Activated naive CD8-positive, alpha-beta T cell treated with anti-CD3 and anti-CD28 coated beads, Interleukin-2, amount 50 U/mL, for 24 hours (primary cell): ENCODE measurements at regions not wholly inside any gene's neighbourhood (a gene's known extent, or its start where the extent isn't known, plus 50 kb on each side); places are given as distances from the start of the nearest gene placed in this dataset.

Experiments used
- ATAC-seq: fragments of 150-1000 bp; cut with Tn5 transposase; one replicate; pipeline ENCODE4 v1.10.0; 2021
- DNase-seq: peaks from one replicate; pipeline ENCODE4 v3.0.0; 2021
- H3K27ac Mint-ChIP-seq: one replicate; pipeline ENCODE4 v1.8.0; 2021; ENCODE audit warnings: mild to moderate bottlenecking, mixed read lengths
- H3K27me3 Mint-ChIP-seq: one replicate; pipeline ENCODE4 v1.8.0; 2021; ENCODE audit warnings: mixed read lengths
- H3K36me3 Mint-ChIP-seq: one replicate; pipeline ENCODE4 v1.8.0; 2021; ENCODE audit warnings: low read depth, mixed read lengths
- H3K4me1 Mint-ChIP-seq: one replicate; pipeline ENCODE4 v1.8.0; 2021; ENCODE audit warnings: mixed read lengths
- H3K4me3 Mint-ChIP-seq: one replicate; pipeline ENCODE4 v1.8.0; 2021; ENCODE audit warnings: mild to moderate bottlenecking, moderate library complexity, mixed read lengths
- H3K9me3 Mint-ChIP-seq: one replicate; pipeline ENCODE4 v1.8.0; 2021; ENCODE audit warnings: mixed read lengths

DNA sequence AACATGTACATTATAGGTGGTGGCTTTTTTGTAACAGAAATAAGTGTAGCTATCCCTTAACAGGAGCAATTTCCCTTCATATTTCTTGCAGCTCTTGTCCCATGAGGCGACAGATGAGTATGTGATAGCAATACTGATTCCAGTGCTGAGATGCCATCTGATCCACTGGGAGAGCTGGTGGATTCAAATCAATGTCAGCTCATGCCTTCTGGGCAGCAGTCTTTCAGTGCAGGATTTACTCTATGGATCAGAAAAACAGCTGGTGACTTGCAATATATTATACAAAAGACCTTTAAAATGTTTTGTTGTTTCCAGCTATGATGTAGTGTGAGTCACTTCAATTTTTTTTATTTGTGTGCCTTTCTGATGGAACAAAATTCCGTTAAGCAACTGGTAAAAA lies 259.9 kb upstream of the SASH1 start:
- DNase-seq = no peak
- no peak for ATAC-seq

DNA sequence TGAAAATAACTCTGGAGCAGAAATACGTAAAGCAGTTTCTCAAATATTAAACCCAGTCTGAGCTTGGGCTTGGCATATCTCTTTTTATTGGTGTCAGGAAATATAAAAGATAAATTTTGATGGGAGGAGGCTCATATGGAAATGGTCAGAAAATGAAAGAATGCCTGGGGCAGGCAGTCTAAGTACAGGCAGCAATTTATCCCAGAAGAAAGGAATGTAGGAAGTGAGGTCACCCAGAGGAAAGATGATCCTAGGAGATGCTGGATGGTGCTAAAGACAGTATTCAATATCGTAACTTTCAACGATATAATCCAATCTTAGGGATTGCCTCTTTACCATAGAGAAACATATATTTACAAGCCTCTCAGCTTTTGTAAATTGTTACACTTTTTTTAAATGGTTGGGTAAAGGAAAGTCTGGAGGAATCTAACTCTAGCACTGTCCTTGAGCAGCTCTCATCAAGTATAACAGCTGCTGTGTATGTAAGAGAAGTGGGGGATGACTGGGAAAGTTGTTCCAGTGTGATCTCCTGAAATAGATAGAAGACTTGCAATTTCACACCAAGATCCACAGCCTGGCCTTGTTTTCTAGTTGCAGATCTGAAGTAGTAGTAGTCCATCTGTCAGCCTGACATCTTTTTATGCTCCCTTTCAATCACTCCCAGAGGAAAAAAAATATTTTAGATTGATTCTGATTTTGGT lies 256.9 kb upstream of the SASH1 start:
- no peaks in the 10 kb centered on the region for H3K36me3 Mint-ChIP-seq
- no peaks in the 10 kb centered on the region for H3K27me3 Mint-ChIP-seq
- no peaks in the 10 kb centered on the region for H3K4me1 Mint-ChIP-seq
- H3K27ac Mint-ChIP-seq = no peak overlapping the region
- DNase-seq (no peak), ATAC-seq (no peak)
- peaks cover 10% of the 10 kb centered on the region for H3K9me3 Mint-ChIP-seq
- no peak overlapping the region for H3K4me3 Mint-ChIP-seq

More for the DNA sequence above, 259.9 kb upstream of the SASH1 start:
- Mint-ChIP-seq H3K4me1 (no peaks in the 10 kb centered on the region), H3K36me3 (no peaks in the 10 kb centered on the region), H3K27me3 (peaks cover 3% of the 10 kb centered on the region), H3K9me3 (no peaks in the 10 kb centered on the region), H3K27ac (no peak overlapping the region), H3K4me3 (no peak overlapping the region)

DNA sequence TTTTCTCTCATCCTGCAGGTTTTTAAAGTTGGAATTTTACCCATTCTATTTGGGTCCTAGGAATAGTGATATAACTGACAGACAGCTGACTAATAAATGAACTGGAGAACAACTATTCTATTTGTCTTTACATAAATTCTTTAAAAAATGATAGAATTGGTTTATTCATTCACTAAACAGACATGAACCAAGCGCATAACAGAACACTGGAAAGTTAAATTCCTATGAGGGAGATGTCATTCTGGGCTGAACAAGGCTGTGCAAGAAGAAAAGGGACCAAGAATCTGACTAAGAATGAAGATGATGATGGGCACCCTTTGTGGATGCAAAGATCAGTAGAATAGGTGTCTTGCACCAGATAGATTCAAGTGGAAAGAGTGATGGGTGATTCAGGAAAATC lies 256.3 kb upstream of the SASH1 start:
- peaks cover 16% of the 10 kb centered on the region for H3K9me3 Mint-ChIP-seq
- H3K4me3 Mint-ChIP-seq = no peak overlapping the region
- no peaks in the 10 kb centered on the region for H3K36me3 Mint-ChIP-seq
- no peaks in the 10 kb centered on the region for H3K27me3 Mint-ChIP-seq
- H3K4me1 Mint-ChIP-seq = no peaks in the 10 kb centered on the region
- no peak for ATAC-seq
- no peak for DNase-seq
- no peak overlapping the region for H3K27ac Mint-ChIP-seq

DNA sequence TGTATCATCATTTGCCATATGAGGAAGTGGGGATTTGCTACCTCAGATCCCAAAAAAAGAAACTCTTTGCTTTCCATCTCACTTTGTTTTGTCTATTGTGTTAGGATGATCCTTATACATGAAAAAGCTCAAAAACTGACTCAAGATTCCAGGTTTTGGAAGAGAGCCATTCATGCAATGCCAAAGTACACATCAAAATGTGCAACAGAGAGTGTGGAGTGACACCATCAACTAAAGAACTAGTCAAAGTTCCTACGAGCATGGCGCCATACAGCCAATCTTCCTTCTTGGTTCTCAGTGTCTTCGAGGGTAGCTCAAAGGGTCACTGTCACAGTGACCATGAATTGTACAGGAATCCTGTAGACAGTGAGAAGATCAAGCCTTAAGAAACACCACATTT lies 255.8 kb upstream of the SASH1 start:
- ATAC-seq (no peak), DNase-seq (no peak)
- Mint-ChIP-seq H3K27me3 (no peaks in the 10 kb centered on the region), H3K9me3 (peaks cover 19% of the 10 kb centered on the region), H3K4me1 (no peaks in the 10 kb centered on the region), H3K27ac (no peak overlapping the region), H3K36me3 (no peaks in the 10 kb centered on the region), H3K4me3 (no peak overlapping the region)

DNA sequence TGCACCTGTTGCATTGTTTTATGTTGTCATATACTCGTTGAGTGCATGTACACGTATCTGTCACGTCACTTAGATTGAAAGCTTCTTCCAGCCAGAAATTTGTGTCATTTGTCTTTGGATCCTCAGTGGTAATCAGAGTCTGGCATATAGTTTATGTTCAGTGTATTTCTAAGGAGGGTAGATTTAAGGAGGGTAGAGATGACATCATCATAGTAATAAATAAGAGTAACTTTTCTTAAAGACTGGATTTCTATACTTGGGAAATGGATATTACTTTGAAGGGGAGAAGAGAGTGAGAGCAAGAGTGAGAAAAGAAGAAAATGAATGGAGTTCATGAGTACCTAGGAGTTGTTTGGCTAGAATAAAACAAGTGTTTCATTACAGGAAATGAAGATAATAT lies 255.0 kb upstream of the SASH1 start:
- peaks cover 26% of the 10 kb centered on the region for H3K9me3 Mint-ChIP-seq
- H3K4me3 Mint-ChIP-seq = no peak overlapping the region
- H3K27me3 Mint-ChIP-seq = no peaks in the 10 kb centered on the region
- no peaks in the 10 kb centered on the region for H3K4me1 Mint-ChIP-seq
- DNase-seq = no peak
- no peaks in the 10 kb centered on the region for H3K36me3 Mint-ChIP-seq
- no peak overlapping the region for H3K27ac Mint-ChIP-seq
- no peak for ATAC-seq

DNA sequence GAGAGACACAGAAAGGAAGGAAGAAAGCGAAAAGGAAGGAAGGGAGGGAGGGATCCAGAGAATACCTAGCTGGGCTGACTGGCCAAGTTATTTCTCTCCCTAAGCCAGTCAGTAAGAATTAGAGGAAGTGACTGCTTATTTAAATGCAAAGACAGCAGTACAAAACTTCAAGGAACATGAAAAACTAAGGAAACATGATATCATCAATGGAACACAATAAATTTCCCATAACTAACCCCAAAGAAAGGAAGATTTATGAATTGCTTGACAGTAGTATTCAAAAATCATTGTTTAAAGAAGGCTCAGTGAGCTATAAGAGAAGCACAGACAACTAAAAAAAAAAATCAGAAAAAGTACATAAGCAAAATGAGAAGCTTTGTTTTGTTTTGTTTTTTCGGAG lies 252.3 kb upstream of the SASH1 start:
- Mint-ChIP-seq H3K4me3 (no peak overlapping the region), H3K27ac (no peak overlapping the region), H3K4me1 (no peaks in the 10 kb centered on the region), H3K9me3 (peaks cover 30% of the 10 kb centered on the region), H3K36me3 (peaks cover 2% of the 10 kb centered on the region), H3K27me3 (no peaks in the 10 kb centered on the region)
- DNase-seq (no peak), ATAC-seq (no peak)

DNA sequence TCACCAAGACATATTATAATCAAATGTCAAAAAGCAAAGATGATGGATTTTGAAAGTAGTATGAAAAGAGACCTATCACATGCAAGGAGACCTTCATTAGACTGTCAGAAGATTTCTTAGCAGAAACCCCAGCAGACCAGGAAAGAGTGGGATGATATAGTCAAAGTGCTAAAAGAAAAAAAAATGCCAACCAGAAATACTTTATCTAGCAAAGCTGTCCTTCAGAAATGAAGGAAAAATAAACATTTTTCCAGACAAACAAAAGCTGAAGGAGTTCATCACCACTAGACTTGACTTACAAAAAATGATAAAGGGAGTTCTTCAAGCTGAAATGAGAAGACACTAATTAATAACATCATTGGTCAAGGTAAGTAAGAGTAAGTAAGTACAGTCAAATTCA lies 251.2 kb upstream of the SASH1 start:
- Mint-ChIP-seq H3K4me3 (no peak overlapping the region), H3K9me3 (peaks cover 30% of the 10 kb centered on the region), H3K27me3 (no peaks in the 10 kb centered on the region), H3K27ac (no peak overlapping the region), H3K4me1 (no peaks in the 10 kb centered on the region), H3K36me3 (peaks cover 2% of the 10 kb centered on the region)
- DNase-seq (no peak), ATAC-seq (no peak)

DNA sequence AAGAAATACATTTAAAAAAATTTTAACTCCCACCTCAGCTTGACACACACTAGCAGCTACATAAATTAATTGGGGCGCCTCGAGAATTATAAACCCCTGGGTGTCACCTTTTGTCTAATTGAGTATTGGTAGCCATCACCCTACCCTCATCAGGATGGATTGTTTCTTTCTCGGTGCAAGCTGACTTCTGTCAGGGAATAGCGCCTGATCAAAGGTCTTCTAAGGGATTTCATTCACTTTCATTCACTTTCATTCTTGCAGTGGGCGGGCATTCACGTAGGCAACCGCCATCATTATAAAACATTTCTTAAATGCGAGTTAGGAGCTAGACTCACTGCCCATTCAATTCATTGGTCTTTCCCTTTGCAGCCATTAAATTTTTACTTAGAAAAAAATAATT lies 239.2 kb upstream of the SASH1 start:
- H3K4me1 Mint-ChIP-seq = no peaks in the 10 kb centered on the region
- no peaks in the 10 kb centered on the region for H3K36me3 Mint-ChIP-seq
- no peak overlapping the region for H3K27ac Mint-ChIP-seq
- no peak overlapping the region for H3K4me3 Mint-ChIP-seq
- no peaks in the 10 kb centered on the region for H3K9me3 Mint-ChIP-seq
- H3K27me3 Mint-ChIP-seq = peaks cover 2% of the 10 kb centered on the region
- ATAC-seq (no peak), DNase-seq (no peak)

DNA sequence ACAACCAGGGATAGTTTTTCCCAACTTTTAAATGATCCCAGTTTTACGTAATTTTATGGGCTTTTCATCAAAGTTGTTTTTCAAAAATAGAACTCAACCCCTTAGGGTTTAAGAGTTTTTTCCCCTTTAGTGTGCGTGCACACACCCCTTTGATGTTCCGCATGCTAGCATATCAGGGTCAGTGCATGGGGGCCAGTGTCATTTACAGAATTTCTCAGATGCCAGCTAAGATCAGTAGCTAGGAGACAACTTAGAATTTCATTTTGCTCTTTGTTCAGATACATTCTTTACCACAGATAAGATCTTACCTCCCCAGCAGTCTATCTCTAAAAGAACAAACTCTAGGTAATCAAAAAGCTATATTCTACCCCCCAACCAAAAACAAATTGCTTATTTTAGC lies 238.5 kb upstream of the SASH1 start:
- Mint-ChIP-seq H3K4me1 (no peaks in the 10 kb centered on the region), H3K27me3 (peaks cover 2% of the 10 kb centered on the region), H3K36me3 (no peaks in the 10 kb centered on the region), H3K27ac (no peak overlapping the region), H3K9me3 (no peaks in the 10 kb centered on the region), H3K4me3 (no peak overlapping the region)
- no peak for DNase-seq
- no peak for ATAC-seq

DNA sequence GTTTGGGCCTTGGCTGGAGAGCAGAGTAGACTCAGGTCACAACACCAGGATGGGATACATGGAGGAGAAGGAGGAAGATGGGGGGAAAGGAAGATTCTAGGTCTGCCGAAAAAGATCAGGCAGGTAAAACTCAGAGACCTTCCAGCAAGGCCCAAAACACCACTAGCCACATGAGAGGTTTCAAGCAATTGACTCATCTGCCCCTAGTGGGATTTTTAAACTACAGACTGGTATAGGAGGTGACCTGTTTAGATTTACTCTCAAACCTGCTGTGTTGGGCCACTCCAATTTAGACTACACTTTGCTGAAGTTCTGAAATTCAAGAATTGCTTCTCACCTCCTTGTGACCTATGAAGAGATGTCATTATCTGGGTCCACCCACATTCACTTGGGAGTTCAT lies 236.9 kb upstream of the SASH1 start:
- H3K4me3 Mint-ChIP-seq = no peak overlapping the region
- no peak overlapping the region for H3K27ac Mint-ChIP-seq
- no peaks in the 10 kb centered on the region for H3K9me3 Mint-ChIP-seq
- H3K27me3 Mint-ChIP-seq = peaks cover 2% of the 10 kb centered on the region
- H3K4me1 Mint-ChIP-seq = no peaks in the 10 kb centered on the region
- no peaks in the 10 kb centered on the region for H3K36me3 Mint-ChIP-seq
- DNase-seq (no peak), ATAC-seq (no peak)

DNA sequence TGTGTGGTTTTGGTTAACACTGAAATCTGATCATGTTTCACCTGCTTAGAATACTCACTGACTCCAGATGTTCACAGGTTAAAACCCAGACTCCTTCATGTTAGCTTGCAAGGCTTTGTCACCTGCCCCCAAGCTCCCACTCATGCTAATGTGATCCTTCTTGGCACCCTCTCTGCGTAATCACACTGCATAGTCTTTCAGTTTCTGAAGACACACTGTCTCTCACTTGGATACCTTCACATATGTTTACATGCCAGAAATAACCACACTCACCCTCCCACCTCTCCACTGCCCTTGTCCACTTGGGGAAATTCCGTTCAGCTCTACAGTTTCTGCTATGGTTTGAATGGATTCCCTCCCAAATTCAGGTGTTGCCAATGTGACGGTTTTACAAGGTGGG lies 234.7 kb upstream of the SASH1 start:
- DNase-seq (no peak), ATAC-seq (no peak)
- H3K9me3 Mint-ChIP-seq = no peaks in the 10 kb centered on the region
- H3K36me3 Mint-ChIP-seq = no peaks in the 10 kb centered on the region
- no peaks in the 10 kb centered on the region for H3K4me1 Mint-ChIP-seq
- no peak overlapping the region for H3K27ac Mint-ChIP-seq
- peaks cover 2% of the 10 kb centered on the region for H3K27me3 Mint-ChIP-seq
- H3K4me3 Mint-ChIP-seq = no peak overlapping the region

DNA sequence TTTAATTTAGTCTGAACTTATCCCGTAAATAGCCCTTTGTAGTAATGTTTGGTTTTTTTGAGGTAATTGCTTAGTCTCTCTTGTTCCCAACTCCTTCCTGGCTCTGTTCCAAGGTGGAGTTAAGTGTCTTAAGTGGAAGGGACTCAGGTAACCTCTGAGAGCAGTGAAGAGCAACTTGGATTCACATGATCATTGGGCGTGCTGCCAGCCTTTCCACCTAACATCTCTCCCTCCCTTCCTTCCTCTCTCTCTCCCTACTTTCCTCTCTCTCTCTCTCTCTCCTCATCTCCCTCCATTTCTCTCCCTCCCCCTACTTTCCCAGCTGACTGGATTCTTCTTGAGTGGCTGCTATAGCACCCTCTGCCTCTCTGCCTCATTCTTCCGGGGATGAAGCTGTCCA lies 232.9 kb upstream of the SASH1 start:
- no peaks in the 10 kb centered on the region for H3K9me3 Mint-ChIP-seq
- peaks cover 2% of the 10 kb centered on the region for H3K27me3 Mint-ChIP-seq
- ATAC-seq (no peak), DNase-seq (no peak)
- no peak overlapping the region for H3K27ac Mint-ChIP-seq
- H3K4me3 Mint-ChIP-seq = no peak overlapping the region
- no peaks in the 10 kb centered on the region for H3K36me3 Mint-ChIP-seq
- no peaks in the 10 kb centered on the region for H3K4me1 Mint-ChIP-seq

DNA sequence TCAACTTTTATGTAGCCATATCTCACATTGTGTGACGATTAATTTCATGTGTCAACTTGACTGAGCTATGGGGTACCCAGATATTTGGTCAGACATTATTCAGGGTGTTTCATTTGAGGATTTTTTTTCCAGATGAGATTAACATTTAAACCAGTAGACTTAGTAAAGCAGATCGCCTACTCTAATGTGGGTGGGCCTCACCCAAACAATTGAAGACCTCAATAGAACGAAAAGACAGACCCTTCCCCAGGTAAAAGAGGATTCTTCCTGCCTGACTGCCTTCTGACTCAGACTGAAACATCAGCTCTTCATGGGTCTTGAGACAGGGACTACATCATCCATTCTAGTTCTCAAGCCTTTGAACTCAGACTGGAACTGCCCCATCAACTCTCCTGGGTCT lies 231.7 kb upstream of the SASH1 start:
- Mint-ChIP-seq H3K9me3 (no peaks in the 10 kb centered on the region), H3K4me1 (no peaks in the 10 kb centered on the region), H3K27ac (no peak overlapping the region), H3K27me3 (no peaks in the 10 kb centered on the region), H3K4me3 (no peak overlapping the region), H3K36me3 (no peaks in the 10 kb centered on the region)
- ATAC-seq (no peak), DNase-seq (no peak)

DNA sequence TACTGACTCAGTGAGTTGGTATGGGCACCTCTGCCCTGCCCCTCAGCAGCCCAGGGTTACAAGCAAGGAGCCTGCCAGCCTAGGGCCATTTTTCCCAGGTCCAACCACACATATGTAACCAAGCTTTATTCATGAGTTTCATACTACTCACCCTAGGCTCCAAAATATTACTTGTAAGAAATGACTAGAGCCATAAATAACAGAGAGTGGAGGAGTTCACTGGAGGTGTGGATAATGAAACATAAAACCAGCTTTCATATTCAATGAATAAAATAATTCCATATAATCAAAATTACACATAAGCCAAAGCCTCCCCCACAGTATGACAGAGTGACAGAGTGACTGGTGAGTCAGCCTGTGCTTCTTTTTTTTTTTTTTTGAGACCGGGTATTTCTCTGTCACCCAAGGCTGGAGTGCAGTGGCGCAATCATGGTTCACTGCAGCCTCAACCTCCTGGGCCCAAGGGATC lies 229.8 kb upstream of the SASH1 start:
- H3K36me3 Mint-ChIP-seq = no peaks in the 10 kb centered on the region
- H3K27ac Mint-ChIP-seq = no peak overlapping the region
- no peaks in the 10 kb centered on the region for H3K9me3 Mint-ChIP-seq
- H3K4me1 Mint-ChIP-seq = no peaks in the 10 kb centered on the region
- DNase-seq = no peak
- H3K27me3 Mint-ChIP-seq = no peaks in the 10 kb centered on the region
- H3K4me3 Mint-ChIP-seq = no peak overlapping the region
- peak; percentile 76 for ATAC-seq

DNA sequence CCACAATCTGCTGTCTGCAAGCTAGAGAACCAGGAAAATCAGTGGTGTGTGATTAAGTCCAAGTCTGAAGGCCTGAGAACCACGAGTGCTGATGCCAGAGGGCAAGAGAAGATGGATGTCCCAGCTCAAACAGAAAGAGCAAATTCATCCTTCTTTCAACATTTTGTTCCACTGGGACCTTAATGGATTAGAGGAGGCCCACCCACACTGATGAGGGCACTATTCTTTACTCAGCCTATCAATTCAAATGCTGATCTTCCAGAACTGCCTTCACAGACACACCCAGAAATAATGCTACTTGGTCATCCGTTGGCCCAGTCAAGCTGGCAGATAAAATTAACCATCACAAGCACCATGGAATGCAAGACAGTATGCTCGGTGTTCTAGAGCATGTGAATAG lies 226.6 kb upstream of the SASH1 start:
- ATAC-seq (no peak), DNase-seq (no peak)
- H3K4me3 Mint-ChIP-seq = no peak overlapping the region
- H3K9me3 Mint-ChIP-seq = no peaks in the 10 kb centered on the region
- H3K4me1 Mint-ChIP-seq = no peaks in the 10 kb centered on the region
- H3K27me3 Mint-ChIP-seq = no peaks in the 10 kb centered on the region
- H3K27ac Mint-ChIP-seq = no peak overlapping the region
- no peaks in the 10 kb centered on the region for H3K36me3 Mint-ChIP-seq

DNA sequence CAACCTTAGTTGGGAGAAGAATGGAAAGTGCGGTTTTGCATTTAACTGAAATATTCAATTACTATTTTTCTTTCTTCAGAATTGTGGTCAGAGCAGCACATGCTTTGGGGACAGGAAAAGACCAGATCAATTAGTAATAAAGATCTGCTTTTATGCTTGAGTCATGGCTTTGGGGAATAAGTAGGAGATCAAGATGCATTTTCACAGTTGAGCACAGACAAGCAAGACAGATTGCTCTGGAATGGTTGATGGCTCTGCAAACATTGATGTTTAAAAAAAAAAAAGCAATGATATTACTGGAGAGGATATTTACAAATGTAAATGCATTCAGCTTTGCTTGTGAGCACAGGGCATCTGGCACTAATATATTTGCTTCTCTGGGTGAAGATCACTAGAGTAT lies 224.4 kb upstream of the SASH1 start:
- H3K9me3 Mint-ChIP-seq = no peaks in the 10 kb centered on the region
- DNase-seq = no peak
- no peaks in the 10 kb centered on the region for H3K27me3 Mint-ChIP-seq
- no peak overlapping the region for H3K27ac Mint-ChIP-seq
- no peak overlapping the region for H3K4me3 Mint-ChIP-seq
- no peaks in the 10 kb centered on the region for H3K36me3 Mint-ChIP-seq
- no peaks in the 10 kb centered on the region for H3K4me1 Mint-ChIP-seq
- ATAC-seq = no peak
